Gastrocnemius medialis (tissue), 4 donors: ENCODE measurements at regions not wholly inside any gene's neighbourhood (a gene's known extent, or its start where the extent isn't known, plus 50 kb on each side); places are given as distances from the start of the nearest gene placed in this dataset.

Experiments used
- ATAC-seq, 2 donors: fragments of 150-250 bp; one replicate each; pipeline ENCODE4 v1.9.1; 2016
- DNase-seq, 2 donors: peaks; one replicate each; pipeline ENCODE4 v3.0.0-alpha.2; 2019
- H3K27ac ChIP-seq, 4 donors: fragments of 200-600 bp; sonication (generic); 1 replicate in 1 of 4; 2 replicates in 3 of 4; pipeline ENCODE4 v1.5.1; 2016 to 2018; ENCODE audit warnings: mild to moderate bottlenecking in 2 of 4, moderate library complexity in 1 of 4
- H3K27me3 ChIP-seq, 3 donors: fragments of 200-600 bp; sonication (generic) in 2 of 3; 1 replicate in 1 of 3; 2 replicates in 2 of 3; pipeline versions ENCODE4 v1.5.1 to v1.6.0; 2016 to 2019; ENCODE audit warnings: mild to moderate bottlenecking in 1 of 3, moderate library complexity in 1 of 3
- H3K36me3 ChIP-seq, 2 donors: fragments of 200-600 bp; sonication (generic) in 1 of 2; one replicate each; pipeline ENCODE4 v1.5.1; 2017 to 2018
- H3K4me1 ChIP-seq, 2 donors: fragments of 200-600 bp; sonication (generic) in 1 of 2; one replicate each; pipeline ENCODE4 v1.5.1; 2016 to 2017; ENCODE audit warnings: mild to moderate bottlenecking in 2 of 2
- H3K4me3 ChIP-seq, 4 donors: fragments of 200-600 bp; sonication (generic) in 3 of 4; 1 replicate in 1 of 4; 2 replicates in 3 of 4; pipeline ENCODE4 v1.5.1; 2016 to 2019; ENCODE audit warnings: mild to moderate bottlenecking in 2 of 4
- H3K9me3 ChIP-seq, 3 donors: fragments of 200-600 bp; sonication (generic) in 2 of 3; 1 replicate in 1 of 3; 2 replicates in 2 of 3; pipeline ENCODE4 v1.5.1; 2016 to 2019
- CTCF ChIP-seq, 5 experiments: fragments of 450-650 bp in 3 of 5; fragments of 200-600 bp in 2 of 5; sonication (generic) in 2 of 5; IDR thresholded peaks in 4 of 5; conservative IDR thresholded peaks in 1 of 5; 1 replicate in 4 of 5; 2 replicates in 1 of 5; pipeline ENCODE4 v1.5.1; 2016 to 2019; ENCODE audit warnings: antibody characterized with exemption in 5 of 5, mild to moderate bottlenecking in 3 of 5, moderate library complexity in 3 of 5
- POLR2A ChIP-seq, 2 donors: fragments of 450-650 bp; IDR thresholded peaks; one replicate each; pipeline ENCODE4 v1.6.1; 2017; ENCODE audit warnings: antibody characterized with exemption in 2 of 2, mild to moderate bottlenecking in 2 of 2, moderate library complexity in 2 of 2
- in situ Hi-C, 4 donors: fragments of 200-750 bp; cut with MboI; loops; one replicate each; pipeline versions ENCODE4 v1.15.0 to v1.8.0; 2017; ENCODE audit warnings: low sequenced_read_pairs in 4 of 4
- intact Hi-C: fragments of 100-400 bp; cut with DNase I; formaldehyde crosslinking; loops from one replicate; pipeline ENCODE4 v1.15.1; 2023; ENCODE audit warnings: low total_unique reads

- Histone ChIP-seq H3K4me1 (no peaks in the 10 kb centered on the region), H3K27ac (no peak overlapping the region), H3K9me3 (no peaks in the 10 kb centered on the region), H3K36me3 (no peaks in the 10 kb centered on the region), H3K4me3 (no peak overlapping the region), H3K27me3 (no peaks in the 10 kb centered on the region)
- DNase-seq (no peak), ATAC-seq (no peak)
- intact Hi-C loops (no loop called here), in situ Hi-C loops (no loop called here)
- no peak for TF ChIP-seq CTCF (IDR thresholded peaks at IDR 0.05 in 4 of 5, conservative IDR thresholded peaks at IDR 0.05 in 1 of 5)
- TF ChIP-seq POLR2A (IDR thresholded peaks at IDR 0.05), result no peak
Measured at GRCh38 chr7:81331061-81332018, 412.5 kb upstream of the SEMA3C start.

GRCh38 chr7:81330108-81330507, 411.3 kb upstream of the SEMA3C start:
- ATAC-seq (no peak), DNase-seq (no peak)
- H3K27ac ChIP-seq, result no peak overlapping the region
- no peaks in the 10 kb centered on the region for H3K9me3 ChIP-seq
- H3K36me3 ChIP-seq, result no peaks in the 10 kb centered on the region
- in situ Hi-C loops, result no loop called here
- H3K27me3 ChIP-seq, result no peaks in the 10 kb centered on the region
- H3K4me3 ChIP-seq, result no peak overlapping the region
- intact Hi-C loops, result no loop called here
- H3K4me1 ChIP-seq, result no peaks in the 10 kb centered on the region
- TF ChIP-seq POLR2A (IDR thresholded peaks at IDR 0.05), result no peak
- no peak for TF ChIP-seq CTCF (IDR thresholded peaks at IDR 0.05 in 4 of 5, conservative IDR thresholded peaks at IDR 0.05 in 1 of 5)

- TF ChIP-seq POLR2A (IDR thresholded peaks at IDR 0.05), result no peak
- TF ChIP-seq CTCF (IDR thresholded peaks at IDR 0.05 in 4 of 5, conservative IDR thresholded peaks at IDR 0.05 in 1 of 5), result no peak
- Histone ChIP-seq H3K36me3 (no peaks in the 10 kb centered on the region), H3K9me3 (no peaks in the 10 kb centered on the region), H3K27ac (no peak overlapping the region), H3K4me3 (no peak overlapping the region), H3K27me3 (no peaks in the 10 kb centered on the region), H3K4me1 (no peaks in the 10 kb centered on the region)
- ATAC-seq (no peak), DNase-seq (no peak)
- in situ Hi-C loops (no loop called here), intact Hi-C loops (no loop called here)
Measured at GRCh38 chr7:81327468-81328266, 408.8 kb upstream of the SEMA3C start.

GRCh38 chr7:81321949-81322348, 403.1 kb upstream of the SEMA3C start:
- H3K36me3 ChIP-seq, result no peaks in the 10 kb centered on the region
- in situ Hi-C loops (no loop called here), intact Hi-C loops (no loop called here)
- H3K27ac ChIP-seq, result no peak overlapping the region
- ATAC-seq (no peak), DNase-seq (no peak)
- no peak overlapping the region for H3K4me3 ChIP-seq
- H3K4me1 ChIP-seq, result no peaks in the 10 kb centered on the region
- no peaks in the 10 kb centered on the region for H3K27me3 ChIP-seq
- no peaks in the 10 kb centered on the region for H3K9me3 ChIP-seq
- TF ChIP-seq POLR2A (IDR thresholded peaks at IDR 0.05) (no peak), CTCF (IDR thresholded peaks at IDR 0.05 in 4 of 5, conservative IDR thresholded peaks at IDR 0.05 in 1 of 5) (no peak)
